Erythroblast (primary cell): ENCODE measurements at regions not wholly inside any gene's neighbourhood (a gene's known extent, or its start where the extent isn't known, plus 50 kb on each side); places are given as distances from the start of the nearest gene placed in this dataset.

Experiments
- DNase-seq, 2 experiments: peaks; one replicate each; lab custom pipeline; 2025; lab: John Stamatoyannopoulos, UW
- GATA1 ChIP-seq: IDR thresholded peaks from 2 replicates; pipeline ENCODE4 v1.6.1; 2011; ENCODE audit warnings: low read depth, mild to moderate bottlenecking, control low read depth, low read length, moderate library complexity
- POLR2A ChIP-seq: IDR thresholded peaks from 2 replicates; pipeline ENCODE4 v1.6.1; 2011; ENCODE audit warnings: mild to moderate bottlenecking, low read length

GRCh38 chr10:47196691-47197090 is 103.3 kb upstream of the GDF10 start:
- DNase-seq, result no peak
- TF ChIP-seq GATA1, result no peak

DNA sequence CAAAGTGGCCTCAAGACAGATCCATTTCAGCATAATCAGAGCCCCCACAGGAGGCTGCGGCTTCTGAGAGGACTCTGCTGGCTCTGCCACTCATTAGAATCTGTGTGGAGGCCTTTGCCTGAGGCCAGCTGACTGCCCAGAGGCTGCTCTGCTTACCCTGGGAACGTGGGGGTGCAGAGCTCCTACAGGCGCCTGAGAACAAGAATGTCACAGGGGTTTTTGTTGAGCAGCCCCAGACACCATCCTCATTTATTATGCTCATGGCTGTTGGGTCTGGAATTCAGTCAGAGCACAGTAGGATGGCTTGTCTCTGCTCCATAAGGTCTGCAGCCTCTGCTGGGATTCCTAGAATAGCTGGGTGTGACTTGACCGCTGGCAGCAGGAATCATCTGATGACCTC is 101.8 kb upstream of the GDF10 start:
- TF ChIP-seq GATA1 (no peak), POLR2A (no peak)
- no peak for DNase-seq

- TF ChIP-seq GATA1 (no peak), POLR2A (no peak)
- DNase-seq, result no peak
Measured at GRCh38 chr10:47205192-47205591, 94.8 kb upstream of the GDF10 start.

- no peak for DNase-seq
- no peak for TF ChIP-seq GATA1
- no peak for TF ChIP-seq POLR2A
Measured at GRCh38 chr10:47206449-47207280, 93.3 kb upstream of the GDF10 start.

DNA sequence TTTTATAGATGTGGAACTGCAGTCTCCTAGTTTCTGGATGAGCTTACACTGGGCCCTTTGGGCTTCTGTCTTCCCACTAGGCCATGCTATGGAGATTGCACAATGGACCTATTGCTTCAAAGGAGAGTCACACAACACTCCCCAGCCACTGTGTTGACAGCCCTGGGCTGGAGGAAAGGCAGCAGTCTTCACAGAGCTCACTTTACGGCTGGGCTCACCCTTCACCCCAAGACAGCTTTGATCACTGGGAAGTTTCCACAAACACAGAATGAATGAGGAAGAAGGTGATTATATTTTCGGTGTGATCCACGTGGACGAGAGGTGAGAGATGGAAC is 92.7 kb upstream of the GDF10 start:
- TF ChIP-seq POLR2A (no peak), GATA1 (no peak)
- DNase-seq, result no peak

DNA sequence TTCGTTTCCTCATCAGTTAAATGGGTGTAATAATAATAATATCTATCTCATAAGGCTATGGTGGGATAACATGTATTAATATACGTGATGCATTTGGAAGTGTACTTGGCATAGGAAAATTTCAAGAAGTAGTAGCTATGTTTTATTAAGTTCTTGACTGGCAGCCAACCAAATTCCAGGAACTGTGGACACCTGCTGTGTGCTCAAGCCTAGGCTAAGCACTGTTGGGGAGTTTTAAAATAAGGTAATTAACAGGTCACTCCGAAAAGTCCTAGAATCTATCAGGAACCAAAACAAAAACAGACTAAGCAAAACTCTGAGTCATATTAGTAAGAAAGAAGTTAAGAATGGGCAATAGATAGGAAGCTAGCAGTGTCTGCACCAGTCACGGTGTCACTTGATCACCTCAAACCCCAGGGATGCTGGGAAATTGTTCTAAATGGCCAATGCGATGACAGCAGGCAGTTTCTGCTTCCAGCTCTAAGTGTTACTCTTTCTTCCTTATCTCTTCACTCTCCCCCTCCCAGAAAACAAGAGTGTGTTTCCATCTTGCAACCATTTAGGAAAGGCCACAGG is 92.0 kb upstream of the GDF10 start:
- no peak for TF ChIP-seq POLR2A
- TF ChIP-seq GATA1, result no peak
- no peak for DNase-seq

GRCh38 chr10:47209466-47209865 is 90.5 kb upstream of the GDF10 start:
- no peak for DNase-seq
- TF ChIP-seq GATA1 (no peak), POLR2A (no peak)

DNA sequence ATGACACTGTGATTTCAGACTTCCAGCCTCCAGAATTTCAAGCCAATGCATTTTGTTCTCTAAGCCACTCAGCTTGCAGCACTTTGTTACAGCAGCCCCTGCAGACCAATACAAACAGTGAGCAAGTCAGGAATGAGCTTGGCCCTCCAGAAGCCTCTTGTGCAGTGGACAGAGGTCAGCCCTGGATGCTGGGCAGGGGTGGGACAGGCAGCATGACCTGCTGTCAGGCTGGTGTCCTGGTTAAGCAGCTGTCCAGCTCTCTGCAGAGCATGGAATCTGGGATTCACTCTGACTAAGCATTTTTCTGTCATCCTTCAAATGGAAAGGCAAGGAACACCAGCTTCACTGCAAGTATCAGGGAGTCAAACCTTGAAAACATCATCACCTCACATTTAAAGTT is 85.5 kb upstream of the GDF10 start:
- TF ChIP-seq POLR2A (no peak), GATA1 (no peak)
- no peak for DNase-seq

GRCh38 chr10:47217113-47217512 is 82.9 kb upstream of the GDF10 start:
- DNase-seq, result no peak
- TF ChIP-seq GATA1 (no peak), POLR2A (no peak)

DNA sequence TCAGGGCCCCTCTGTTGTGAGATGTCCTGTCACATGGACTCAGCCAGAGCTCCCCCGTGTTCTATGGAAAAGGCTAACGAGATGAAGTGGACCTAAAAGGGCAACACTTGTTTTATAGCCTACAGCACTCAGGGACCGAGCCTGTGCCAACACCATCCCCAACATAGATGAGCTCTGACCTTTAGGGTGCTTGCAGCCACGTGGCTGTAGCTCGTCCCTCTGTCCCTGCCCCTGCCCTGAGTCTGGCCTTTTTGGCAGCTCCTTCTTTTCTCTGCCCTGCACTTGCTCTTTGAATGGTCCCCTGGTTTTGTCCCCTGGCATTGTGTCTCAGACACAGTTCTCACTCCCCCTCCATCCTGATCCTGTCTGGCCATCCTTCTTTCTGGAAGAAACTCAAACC is 81.2 kb upstream of the GDF10 start:
- no peak for TF ChIP-seq POLR2A
- no peak for TF ChIP-seq GATA1
- DNase-seq, result no peak

- no peak for DNase-seq
- TF ChIP-seq GATA1 (no peak), POLR2A (no peak)
Measured at GRCh38 chr10:47222461-47222860, 77.5 kb upstream of the GDF10 start.

DNA sequence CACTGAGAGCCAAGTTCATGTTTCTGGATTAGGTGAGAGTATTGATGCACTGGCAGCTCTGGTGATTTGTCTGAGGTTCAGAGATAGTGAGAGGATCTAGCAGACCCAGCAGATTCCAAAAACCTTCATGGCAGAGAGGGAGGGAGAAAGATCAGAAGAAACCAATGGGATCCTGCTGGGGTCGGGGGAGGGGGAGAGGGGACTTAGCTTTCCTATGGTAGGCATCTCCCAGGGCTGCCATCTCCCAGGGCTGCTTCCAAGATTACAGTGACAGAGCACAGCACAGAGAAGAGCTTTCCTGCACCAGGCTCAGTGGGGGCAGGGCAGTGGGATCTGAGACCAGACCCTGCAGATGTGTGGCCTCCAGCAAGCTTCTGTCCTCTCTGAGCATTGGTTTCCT is 76.8 kb upstream of the GDF10 start:
- no peak for DNase-seq

GRCh38 chr10:47224546-47225218 is 75.3 kb upstream of the GDF10 start:
- TF ChIP-seq POLR2A (no peak), GATA1 (no peak)
- DNase-seq, result no peak

More for the DNA sequence above, 76.8 kb upstream of the GDF10 start:
- TF ChIP-seq GATA1, result no peak
- no peak for TF ChIP-seq POLR2A

GRCh38 chr10:47225219-47225927 is 74.6 kb upstream of the GDF10 start:
- TF ChIP-seq GATA1, result no peak
- DNase-seq, result no peak
